DOHH2 (cell line): ENCODE measurements at regions not wholly inside any gene's neighbourhood (a gene's known extent, or its start where the extent isn't known, plus 50 kb on each side); places are given as distances from the start of the nearest gene placed in this dataset.

Source experiments
- EZH2phosphoT487 ChIP-seq: fragments of 200-600 bp; sonication (generic); IDR thresholded peaks from 2 replicates; pipeline ENCODE4 v1.6.1; 2017; ENCODE audit warnings: borderline replicate concordance, mild to moderate bottlenecking, antibody characterized with exemption, low read length, moderate library complexity, mixed read lengths
- TF ChIP-seq, protein P1 (sequence below): fragments of 200-600 bp; sonication (generic); IDR thresholded peaks from one replicate; pipeline ENCODE4 v1.5.1; 2014; ENCODE audit warnings: antibody characterized with exemption, mild to moderate bottlenecking, low read depth, low read length; ENCODE audit not compliant: poor library complexity, severe bottlenecking

DNA sequence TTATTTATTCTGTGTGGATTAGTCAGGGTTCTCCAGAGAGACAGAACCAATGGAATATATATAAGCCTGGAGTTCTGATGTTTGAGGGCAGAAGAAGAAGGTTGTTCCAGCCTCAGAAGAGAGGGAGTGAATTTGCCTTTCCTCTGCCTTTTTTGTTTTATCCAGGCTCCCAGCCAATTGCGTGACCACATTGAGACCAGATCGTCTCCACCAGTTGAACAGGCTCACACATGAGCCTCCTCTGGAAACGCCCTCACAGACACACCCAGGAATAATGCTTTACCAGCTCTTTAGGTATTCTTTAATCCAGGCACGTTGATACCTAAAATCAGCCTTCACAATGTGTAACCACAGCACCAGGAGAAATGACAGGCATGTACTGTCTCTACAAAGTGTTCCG, 923.1 kb downstream of the TBL1XR1 start:
- TF ChIP-seq, protein P1, sequence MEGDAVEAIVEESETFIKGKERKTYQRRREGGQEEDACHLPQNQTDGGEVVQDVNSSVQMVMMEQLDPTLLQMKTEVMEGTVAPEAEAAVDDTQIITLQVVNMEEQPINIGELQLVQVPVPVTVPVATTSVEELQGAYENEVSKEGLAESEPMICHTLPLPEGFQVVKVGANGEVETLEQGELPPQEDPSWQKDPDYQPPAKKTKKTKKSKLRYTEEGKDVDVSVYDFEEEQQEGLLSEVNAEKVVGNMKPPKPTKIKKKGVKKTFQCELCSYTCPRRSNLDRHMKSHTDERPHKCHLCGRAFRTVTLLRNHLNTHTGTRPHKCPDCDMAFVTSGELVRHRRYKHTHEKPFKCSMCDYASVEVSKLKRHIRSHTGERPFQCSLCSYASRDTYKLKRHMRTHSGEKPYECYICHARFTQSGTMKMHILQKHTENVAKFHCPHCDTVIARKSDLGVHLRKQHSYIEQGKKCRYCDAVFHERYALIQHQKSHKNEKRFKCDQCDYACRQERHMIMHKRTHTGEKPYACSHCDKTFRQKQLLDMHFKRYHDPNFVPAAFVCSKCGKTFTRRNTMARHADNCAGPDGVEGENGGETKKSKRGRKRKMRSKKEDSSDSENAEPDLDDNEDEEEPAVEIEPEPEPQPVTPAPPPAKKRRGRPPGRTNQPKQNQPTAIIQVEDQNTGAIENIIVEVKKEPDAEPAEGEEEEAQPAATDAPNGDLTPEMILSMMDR: no peak
- TF ChIP-seq EZH2phosphoT487: no peak
